ENCODE measurements at regions not wholly inside any gene's neighbourhood (a gene's known extent, or its start where the extent isn't known, plus 50 kb on each side); places are given as distances from the start of the nearest gene placed in this dataset.

GRCh38 chr13:66071608-66072007 is 1158.5 kb downstream of the PCDH9 start:
- Histone ChIP-seq H2BK15ac (ENCODE audit: low read depth, low read length) (no peak overlapping the region), H2AFZ (replicated peaks; ENCODE audit: low read length, poor library complexity) (no peak overlapping the region), H3K27ac (ENCODE audit: insufficient read depth, low read length) (no peak overlapping the region), H2BK120ac (ENCODE audit: low read depth, low read length) (no peak overlapping the region), H3K23ac (ENCODE audit: low read depth, low read length) (no peak overlapping the region), H3K36me3 (ENCODE audit: control insufficient read depth, insufficient read depth, low read length) (no peaks in the 10 kb centered on the region), H3K27me3 (ENCODE audit: control insufficient read depth, insufficient read depth, low read length) (no peaks in the 10 kb centered on the region), H2AK5ac (ENCODE audit: low read depth, low read length) (no peak overlapping the region), H3K9ac (ENCODE audit: low read depth, low read length) (no peak overlapping the region), H3K9me1 (ENCODE audit: insufficient read depth, low read length) (no peaks in the 10 kb centered on the region), H3K4me2 (ENCODE audit: low read depth, low read length) (no peak overlapping the region), H4K20me1 (ENCODE audit: insufficient read depth, low read length) (no peaks in the 10 kb centered on the region), H2BK5ac (ENCODE audit: low read depth, low read length, poor library complexity, severe bottlenecking) (no peak overlapping the region), H3K4me3 (ENCODE audit: insufficient read depth, low read depth, low read length) (no peak overlapping the region), H2BK20ac (ENCODE audit: low read depth, low read length) (no peak overlapping the region), H3K79me1 (ENCODE audit: low read depth in 1 of 2, low read length in 2 of 2) (no peaks in the 10 kb centered on the region), H2AK9ac (replicated peaks; ENCODE audit: low read depth, low read length, poor library complexity) (no peak overlapping the region), H4K5ac (ENCODE audit: low read depth, low read length) (no peak overlapping the region), H3K14ac (replicated peaks; ENCODE audit: low read depth, low read length) (no peak overlapping the region), H3K18ac (ENCODE audit: low read depth, low read length) (no peak overlapping the region), H3K4me1 (ENCODE audit: control insufficient read depth, insufficient read depth, low read length) (no peaks in the 10 kb centered on the region), H4K8ac (ENCODE audit: low read depth in 2 of 2, low read length in 2 of 2) (no peak overlapping the region), H3K56ac (ENCODE audit: extremely low read depth, insufficient read depth, low read length) (no peak overlapping the region), H4K91ac (ENCODE audit: insufficient read depth, low read depth, low read length) (no peak overlapping the region), H3K4ac (ENCODE audit: low read depth, low read length) (no peak overlapping the region), H3K9me3 (ENCODE audit: control insufficient read depth, insufficient read depth, low read length) (no peaks in the 10 kb centered on the region)
- DNase-seq = no peak
- POLR2A ChIA-PET (ENCODE audit: unreplicated experiment) = no interaction called here
- ATAC-seq (ENCODE audit: low read depth) = no peak
- intact Hi-C loops (cut with micrococcal nuclease) = no loop called here
- dilution Hi-C loops (cut with HindIII; ENCODE audit: low sequenced_read_pairs, unreplicated experiment) = no loop called here
- no TSS peak for BruUV-seq (replicated peaks)
- TF ChIP-seq RFX5 (IDR thresholded peaks at IDR 0.05; ENCODE audit: low read depth, low read length) (no peak), USF2 (IDR thresholded peaks at IDR 0.05; ENCODE audit: low read depth, low read length) (no peak), ELK1 (IDR thresholded peaks at IDR 0.05; ENCODE audit: borderline replicate concordance, low read depth, low read length) (no peak), MAZ (IDR thresholded peaks at IDR 0.05; ENCODE audit: borderline replicate concordance, low read depth, low read length) (no peak), RCOR1 (IDR thresholded peaks at IDR 0.05; ENCODE audit: insufficient replicate concordance, low read length) (no peak), FOS (IDR thresholded peaks at IDR 0.05; ENCODE audit: low read depth, low read length) (no peak), RAD21 (IDR thresholded peaks at IDR 0.05; ENCODE audit: low read length) (no peak), CEBPB (IDR thresholded peaks at IDR 0.05; ENCODE audit: low read depth, low read length) (no peak), BHLHE40 (IDR thresholded peaks at IDR 0.05; ENCODE audit: low read depth, low read length) (no peak), NFE2L2 (IDR thresholded peaks at IDR 0.05; ENCODE audit: low read depth, low read length) (no peak), MAFK (IDR thresholded peaks at IDR 0.05; ENCODE audit: low read depth, low read length) (no peak), SMC3 (IDR thresholded peaks at IDR 0.05; ENCODE audit: low read depth, low read length) (no peak), POLR2A (IDR thresholded peaks at IDR 0.05; ENCODE audit: low read depth, low read length) (no peak), CHD1 (IDR thresholded peaks at IDR 0.05; ENCODE audit: low read depth, low read length) (no peak), MXI1 (IDR thresholded peaks at IDR 0.05; ENCODE audit: borderline replicate concordance, low read depth, low read length) (no peak), CTCF (conservative IDR thresholded peaks at IDR 0.05; ENCODE audit: low read depth, low read length) (no peak)
- in situ Hi-C loops (cut with MboI; ENCODE audit: low sequenced_read_pairs) = no loop called here
- CTCF ChIA-PET = no interaction called here
- no CpG with 5 or more reads among the region's 8 CpGs for WGBS, 2 experiments (ENCODE audit: extremely low coverage in 2 of 2, insufficient read length in 1 of 2)
